Thoracic aorta (tissue), 2 donors: ENCODE measurements at regions not wholly inside any gene's neighbourhood (a gene's known extent, or its start where the extent isn't known, plus 50 kb on each side); places are given as distances from the start of the nearest gene placed in this dataset.

ENCODE experiments used
- ATAC-seq: fragments of 150-250 bp; one replicate; pipeline ENCODE4 v1.8.0; 2017; ENCODE audit warnings: low read depth; ENCODE audit not compliant: insufficient number of reproducible peaks, low FRiP score
- DNase-seq: peaks from one replicate; pipeline ENCODE4 v3.0.0-alpha.2; 2020; ENCODE audit warnings: low spot score
- H3K27ac ChIP-seq, 2 donors: fragments of 200-600 bp; sonication (generic); 1 replicate in 1 of 2; 2 replicates in 1 of 2; pipeline ENCODE4 v1.5.1; 2016; ENCODE audit warnings: mild to moderate bottlenecking in 2 of 2, moderate library complexity in 2 of 2
- H3K27me3 ChIP-seq: fragments of 200-600 bp; sonication (generic); replicated peaks from 2 replicates; pipeline ENCODE4 v1.6.0; 2016; ENCODE audit warnings: mild to moderate bottlenecking; ENCODE audit not compliant: insufficient read depth
- H3K36me3 ChIP-seq: fragments of 200-600 bp; sonication (generic); one replicate; pipeline ENCODE4 v1.5.1; 2016
- H3K4me1 ChIP-seq, 2 donors: fragments of 200-600 bp; sonication (generic); 1 replicate in 1 of 2; 2 replicates in 1 of 2; pipeline versions ENCODE4 v1.5.1 to v1.6.0; 2016; ENCODE audit warnings: low read depth in 2 of 2, mild to moderate bottlenecking in 1 of 2; ENCODE audit not compliant: control insufficient read depth in 1 of 2
- H3K4me3 ChIP-seq: fragments of 200-600 bp; sonication (generic); 2 replicates; pipeline ENCODE4 v1.5.1; 2016; ENCODE audit warnings: mild to moderate bottlenecking
- H3K9me3 ChIP-seq: fragments of 200-600 bp; sonication (generic); 2 replicates; pipeline ENCODE4 v1.5.1; 2016
- CTCF ChIP-seq: fragments of 200-600 bp; sonication (generic); IDR thresholded peaks from one replicate; pipeline ENCODE4 v1.5.1; 2019; ENCODE audit warnings: antibody characterized with exemption

GRCh38 chr13:111483621-111483987 is 163.2 kb downstream of the TEX29 start:
- H3K9me3 ChIP-seq: peaks cover 12% of the 10 kb centered on the region
- H3K4me3 ChIP-seq: no peak overlapping the region
- H3K27me3 ChIP-seq: no peaks in the 10 kb centered on the region
- DNase-seq (no peak), ATAC-seq (no peak)
- no peak overlapping the region for H3K27ac ChIP-seq
- no peak for TF ChIP-seq CTCF
- no peaks in the 10 kb centered on the region for H3K36me3 ChIP-seq
- H3K4me1 ChIP-seq: no peaks in the 10 kb centered on the region

DNA sequence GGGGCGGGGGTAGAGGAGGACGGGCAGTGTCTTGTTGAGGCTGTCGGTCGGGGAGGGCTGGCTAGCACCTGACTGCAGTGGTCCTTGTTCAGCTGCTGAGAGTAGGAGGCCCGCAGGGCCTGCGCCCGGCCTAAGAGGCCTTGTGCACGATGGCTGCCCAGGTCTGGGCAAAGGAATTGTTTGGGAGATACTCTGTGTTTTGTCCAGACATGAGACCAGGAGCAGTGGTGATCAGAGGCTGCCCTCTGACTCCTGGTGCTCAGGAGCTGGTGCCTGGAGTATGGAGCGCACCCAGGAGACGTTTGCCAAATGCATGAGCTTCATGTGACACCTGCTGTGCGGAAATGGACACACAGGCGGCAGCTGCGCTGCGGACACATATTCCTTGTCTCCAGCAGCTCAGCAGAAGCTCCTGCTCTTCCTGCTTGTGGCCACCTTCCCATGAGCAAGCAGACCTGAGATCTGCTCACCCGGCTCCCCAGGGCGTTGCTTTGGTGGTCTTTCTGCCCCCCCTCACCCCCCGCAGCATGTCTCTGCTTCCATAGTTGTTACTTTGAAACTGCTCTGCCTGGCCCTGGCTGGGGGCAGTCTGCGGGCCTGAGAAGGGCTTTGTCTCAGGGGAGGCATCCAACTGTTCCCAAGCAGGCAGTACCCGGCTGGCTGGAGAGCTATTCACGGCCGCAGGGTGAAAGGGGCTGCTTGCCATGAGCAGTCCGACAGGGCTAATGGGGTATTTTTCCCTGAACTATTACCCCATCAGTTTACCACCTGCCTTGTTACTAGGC is 163.9 kb downstream of the TEX29 start:
- DNase-seq (no peak), ATAC-seq (no peak)
- Histone ChIP-seq H3K4me1 (no peaks in the 10 kb centered on the region), H3K27me3 (no peaks in the 10 kb centered on the region), H3K27ac (no peak overlapping the region), H3K4me3 (no peak overlapping the region), H3K9me3 (peaks cover 12% of the 10 kb centered on the region), H3K36me3 (no peaks in the 10 kb centered on the region)
- TF ChIP-seq CTCF: no peak

GRCh38 chr13:111484959-111485358 is 164.5 kb downstream of the TEX29 start:
- DNase-seq (no peak), ATAC-seq (no peak)
- no peak for TF ChIP-seq CTCF
- Histone ChIP-seq H3K9me3 (peaks cover 12% of the 10 kb centered on the region), H3K27me3 (no peaks in the 10 kb centered on the region), H3K27ac (no peak overlapping the region), H3K4me3 (no peak overlapping the region), H3K36me3 (no peaks in the 10 kb centered on the region), H3K4me1 (no peaks in the 10 kb centered on the region)

DNA sequence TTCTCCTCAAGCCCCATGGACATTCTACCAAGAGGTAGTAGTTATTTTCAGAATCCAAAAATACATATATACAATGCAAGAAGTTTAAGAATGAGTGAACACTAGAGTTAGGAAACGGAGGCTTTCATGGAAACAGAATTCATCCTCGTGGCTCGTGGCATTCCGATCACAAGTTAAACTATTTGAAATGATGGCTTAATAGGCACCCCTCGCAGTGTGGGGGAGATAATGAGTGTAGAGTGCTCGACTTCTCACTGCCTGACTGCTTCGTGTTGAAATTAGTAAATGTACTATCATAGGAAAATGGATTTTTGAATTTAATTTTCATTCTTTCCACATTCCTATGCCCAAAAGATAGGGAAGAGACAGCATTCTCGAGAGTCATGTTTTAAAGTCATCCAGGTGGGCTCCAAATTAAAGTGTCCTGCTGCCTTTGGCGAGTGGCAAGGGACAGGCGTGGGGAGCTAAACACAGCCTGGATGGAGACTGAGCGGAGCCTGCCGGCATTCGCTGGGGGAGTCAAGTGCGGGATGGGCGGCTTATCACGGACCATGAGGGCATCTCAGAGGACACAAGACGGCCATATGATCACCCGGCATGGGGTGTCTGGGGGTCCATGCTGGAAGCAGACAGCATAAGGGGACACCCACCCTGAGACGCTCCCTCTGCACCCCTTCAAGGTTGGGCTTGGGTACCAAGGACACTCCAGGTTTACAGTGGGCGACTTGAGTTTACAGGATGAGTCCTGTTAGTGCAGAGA is 165.2 kb downstream of the TEX29 start:
- Histone ChIP-seq H3K27me3 (no peaks in the 10 kb centered on the region), H3K4me1 (no peaks in the 10 kb centered on the region), H3K4me3 (no peak overlapping the region), H3K9me3 (peaks cover 12% of the 10 kb centered on the region), H3K36me3 (no peaks in the 10 kb centered on the region), H3K27ac (no peak overlapping the region)
- ATAC-seq (no peak), DNase-seq (no peak)
- TF ChIP-seq CTCF: no peak

GRCh38 chr13:111486331-111486730 is 165.9 kb downstream of the TEX29 start:
- H3K4me1 ChIP-seq: no peaks in the 10 kb centered on the region
- DNase-seq: no peak
- no peaks in the 10 kb centered on the region for H3K36me3 ChIP-seq
- no peak for ATAC-seq
- no peak overlapping the region for H3K4me3 ChIP-seq
- H3K9me3 ChIP-seq: peaks cover 12% of the 10 kb centered on the region
- H3K27ac ChIP-seq: no peak overlapping the region
- no peaks in the 10 kb centered on the region for H3K27me3 ChIP-seq
- no peak for TF ChIP-seq CTCF
